ENCODE measurements at regions not wholly inside any gene's neighbourhood (a gene's known extent, or its start where the extent isn't known, plus 50 kb on each side); places are given as distances from the start of the nearest gene placed in this dataset.

GRCh38 chr3:144165482-144165881 is 193.9 kb downstream of the DIPK2A start:
- no peaks in the 10 kb centered on the region for H3K36me3 ChIP-seq (ENCODE audit: insufficient read depth)
- no peak overlapping the region for H2AFZ ChIP-seq
- no peak overlapping the region for H3K4me3 Mint-ChIP-seq
- ATAC-seq = no peak
- no peaks in the 10 kb centered on the region for H3K27me3 Mint-ChIP-seq (ENCODE audit: insufficient read depth, low read depth, poor library complexity)
- H3K9me2 ChIP-seq (ENCODE audit: insufficient read depth) = peaks cover 6% of the 10 kb centered on the region
- H3K4me2 ChIP-seq = no peak overlapping the region
- H3K27ac Mint-ChIP-seq = no peak overlapping the region
- no peaks in the 10 kb centered on the region for H3K27me3 ChIP-seq (ENCODE audit: insufficient read depth)
- H4K20me1 ChIP-seq (replicated peaks; ENCODE audit: insufficient read depth) = no peaks in the 10 kb centered on the region
- no peaks in the 10 kb centered on the region for H3K4me1 ChIP-seq (ENCODE audit: insufficient read depth)
- no peak overlapping the region for H3K27ac ChIP-seq (ENCODE audit: low read depth)
- H3K79me2 ChIP-seq (replicated peaks; ENCODE audit: insufficient read depth) = no peaks in the 10 kb centered on the region
- H3F3A ChIP-seq (replicated peaks; ENCODE audit: low read depth) = no peaks in the 10 kb centered on the region
- DNase-seq (ENCODE audit: low spot score) = no peak
- H3K4me1 Mint-ChIP-seq = no peaks in the 10 kb centered on the region
- H3K36me3 Mint-ChIP-seq (ENCODE audit: low read depth) = no peaks in the 10 kb centered on the region
- H3K9me3 Mint-ChIP-seq = no peaks in the 10 kb centered on the region
- TF ChIP-seq REST (IDR thresholded peaks at IDR 0.05; ENCODE audit: unreplicated experiment) = no peak
- no peak for TF ChIP-seq POLR2AphosphoS5 (IDR thresholded peaks at IDR 0.05; ENCODE audit: low read depth)
- no peak for TF ChIP-seq ETS1 (IDR thresholded peaks at IDR 0.05)
- TF ChIP-seq ZNF114 (CRISPR knock-in tag; IDR thresholded peaks at IDR 0.05) = no peak
- TF ChIP-seq JUNB (IDR thresholded peaks at IDR 0.05; ENCODE audit: unreplicated experiment) = no peak
- no peak for TF ChIP-seq EZH2 (IDR thresholded peaks at IDR 0.05; ENCODE audit: low read depth, unreplicated experiment)
- TF ChIP-seq EZH2phosphoT487 (IDR thresholded peaks at IDR 0.05; ENCODE audit: unreplicated experiment) = no peak
- H3K4me3 ChIP-seq = no peak overlapping the region

- Histone ChIP-seq H3K4me3 (no peak overlapping the region), H3K9me2 (ENCODE audit: insufficient read depth) (peaks cover 6% of the 10 kb centered on the region), H3K27ac (ENCODE audit: low read depth) (no peak overlapping the region), H3F3A (replicated peaks; ENCODE audit: low read depth) (no peaks in the 10 kb centered on the region), H3K4me1 (ENCODE audit: insufficient read depth) (no peaks in the 10 kb centered on the region), H3K27me3 (ENCODE audit: insufficient read depth) (no peaks in the 10 kb centered on the region), H3K4me2 (no peak overlapping the region), H3K79me2 (replicated peaks; ENCODE audit: insufficient read depth) (no peaks in the 10 kb centered on the region), H4K20me1 (replicated peaks; ENCODE audit: insufficient read depth) (no peaks in the 10 kb centered on the region), H2AFZ (no peak overlapping the region), H3K36me3 (ENCODE audit: insufficient read depth) (no peaks in the 10 kb centered on the region)
- H3K9me3 Mint-ChIP-seq = no peaks in the 10 kb centered on the region
- no peaks in the 10 kb centered on the region for H3K36me3 Mint-ChIP-seq (ENCODE audit: low read depth)
- DNase-seq (ENCODE audit: low spot score) (no peak), ATAC-seq (no peak)
- no peak overlapping the region for H3K27ac Mint-ChIP-seq
- H3K27me3 Mint-ChIP-seq (ENCODE audit: insufficient read depth, low read depth, poor library complexity) = no peaks in the 10 kb centered on the region
- no peak overlapping the region for H3K4me3 Mint-ChIP-seq
- no peaks in the 10 kb centered on the region for H3K4me1 Mint-ChIP-seq
- no peak for TF ChIP-seq NANOG (IDR thresholded peaks at IDR 0.05; ENCODE audit: borderline replicate concordance)
- no peak for TF ChIP-seq CTCF (conservative IDR thresholded peaks at IDR 0.05; ENCODE audit: low read depth in 2 of 2)
- TF ChIP-seq ZNF114 (CRISPR knock-in tag; IDR thresholded peaks at IDR 0.05) = no peak
- TF ChIP-seq EZH2 (IDR thresholded peaks at IDR 0.05; ENCODE audit: low read depth, unreplicated experiment) = no peak
- no peak for TF ChIP-seq STAT1 (IDR thresholded peaks at IDR 0.05; ENCODE audit: unreplicated experiment)
- TF ChIP-seq EZH2phosphoT487 (IDR thresholded peaks at IDR 0.05; ENCODE audit: unreplicated experiment) = no peak
Measured at GRCh38 chr3:144167634-144168033, 196.0 kb downstream of the DIPK2A start.
